ENCODE measurements at regions not wholly inside any gene's neighbourhood (a gene's known extent, or its start where the extent isn't known, plus 50 kb on each side); places are given as distances from the start of the nearest gene placed in this dataset.

DNA sequence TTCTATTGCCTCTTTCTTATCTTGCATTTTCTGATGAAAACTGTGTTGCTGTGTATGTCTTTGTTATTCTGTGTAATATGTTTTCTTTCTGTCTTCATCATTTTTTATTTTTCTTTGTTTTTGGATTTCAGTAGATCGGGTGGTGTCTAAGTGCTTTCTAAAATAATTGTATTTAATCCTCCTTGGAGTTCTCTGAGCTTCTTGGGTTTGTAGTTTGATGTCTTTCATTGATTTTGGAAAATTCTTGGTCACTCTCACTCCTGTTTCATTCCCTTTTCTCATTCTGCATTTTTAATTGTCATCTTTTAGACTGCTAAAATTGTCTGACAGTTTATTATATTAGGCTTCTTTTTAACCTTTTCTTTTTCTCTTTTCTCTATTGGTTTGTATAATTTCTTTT is 560.5 kb downstream of the IRX1 start:
- DNase-seq (ENCODE audit: low read depth, low spot score) = no peak
- no peak for TF ChIP-seq CTCF (IDR thresholded peaks at IDR 0.05; ENCODE audit: insufficient read depth, low read length, missing control alignments)
- H3K4me3 ChIP-seq (ENCODE audit: low read depth, low read length) = no peak overlapping the region
- POLR2A ChIA-PET = no interaction called here
- CTCF ChIA-PET = no interaction called here

DNA sequence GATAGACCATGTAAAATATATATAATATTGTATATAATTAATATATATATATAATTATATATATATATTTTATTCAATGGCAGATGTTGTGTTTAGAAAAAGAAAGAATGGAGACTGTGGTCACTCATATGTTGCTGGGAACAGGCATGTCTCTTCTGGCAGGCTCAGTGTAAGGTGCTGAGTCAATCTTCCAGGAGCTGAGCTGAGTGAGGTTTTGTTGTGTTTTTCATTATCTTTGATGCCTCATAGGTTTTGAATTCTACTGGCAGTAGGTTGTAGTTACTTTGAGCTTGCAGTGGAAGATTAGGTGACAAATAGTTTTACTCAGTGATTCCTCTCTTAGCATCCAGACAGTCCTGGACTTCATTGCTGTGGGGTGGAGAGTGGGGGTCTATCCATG is 561.3 kb downstream of the IRX1 start:
- CTCF ChIA-PET = no interaction called here
- no peak for TF ChIP-seq CTCF (IDR thresholded peaks at IDR 0.05; ENCODE audit: insufficient read depth, low read length, missing control alignments)
- DNase-seq (ENCODE audit: low read depth, low spot score) = no peak
- POLR2A ChIA-PET = no interaction called here
- H3K4me3 ChIP-seq (ENCODE audit: low read depth, low read length) = no peak overlapping the region

DNA sequence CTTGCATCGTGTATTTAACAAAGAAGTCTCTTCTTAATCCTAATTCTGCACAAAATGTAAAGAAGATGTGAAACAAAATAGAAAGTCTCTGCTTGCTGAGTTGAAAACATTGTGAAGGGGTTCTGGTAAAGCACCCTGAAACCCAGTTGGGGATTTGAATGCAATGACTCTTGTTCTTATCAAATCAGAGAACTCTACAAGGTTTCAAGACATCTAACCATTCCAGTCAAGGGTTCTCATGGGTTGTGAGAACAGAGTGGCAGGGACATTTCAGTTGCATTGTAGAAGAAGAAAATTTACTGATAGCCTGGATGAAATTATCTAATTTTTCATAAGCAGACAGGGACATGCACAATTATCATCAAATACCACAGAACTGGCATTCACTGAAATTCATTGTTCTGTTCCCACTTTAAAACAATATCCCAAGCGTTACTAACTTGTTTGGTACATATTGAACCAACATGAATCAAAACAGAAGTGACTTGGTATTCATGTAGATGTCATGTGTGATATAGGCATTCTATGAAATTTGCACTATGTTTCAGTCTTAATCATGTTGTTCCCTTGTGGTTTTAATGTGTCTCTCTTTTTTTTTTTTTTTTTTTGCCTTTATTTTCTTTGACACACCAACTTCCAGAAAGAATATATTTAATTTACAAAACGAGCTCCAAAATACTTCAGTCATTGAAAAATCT is 563.3 kb downstream of the IRX1 start:
- CTCF ChIA-PET = no interaction called here

GRCh38 chr5:4159681-4160080 is 564.0 kb downstream of the IRX1 start:
- CTCF ChIA-PET = no interaction called here
- no peak for DNase-seq (ENCODE audit: low read depth, low spot score)
- POLR2A ChIA-PET = no interaction called here
- TF ChIP-seq CTCF (IDR thresholded peaks at IDR 0.05; ENCODE audit: insufficient read depth, low read length, missing control alignments) = no peak
- H3K4me3 ChIP-seq (ENCODE audit: low read depth, low read length) = no peak overlapping the region

More for the DNA sequence above, 563.3 kb downstream of the IRX1 start:
- POLR2A ChIA-PET = no interaction called here
- H3K4me3 ChIP-seq (ENCODE audit: low read depth, low read length) = no peak overlapping the region
- no peak for DNase-seq (ENCODE audit: low read depth, low spot score)
- no peak for TF ChIP-seq CTCF (IDR thresholded peaks at IDR 0.05; ENCODE audit: insufficient read depth, low read length, missing control alignments)

DNA sequence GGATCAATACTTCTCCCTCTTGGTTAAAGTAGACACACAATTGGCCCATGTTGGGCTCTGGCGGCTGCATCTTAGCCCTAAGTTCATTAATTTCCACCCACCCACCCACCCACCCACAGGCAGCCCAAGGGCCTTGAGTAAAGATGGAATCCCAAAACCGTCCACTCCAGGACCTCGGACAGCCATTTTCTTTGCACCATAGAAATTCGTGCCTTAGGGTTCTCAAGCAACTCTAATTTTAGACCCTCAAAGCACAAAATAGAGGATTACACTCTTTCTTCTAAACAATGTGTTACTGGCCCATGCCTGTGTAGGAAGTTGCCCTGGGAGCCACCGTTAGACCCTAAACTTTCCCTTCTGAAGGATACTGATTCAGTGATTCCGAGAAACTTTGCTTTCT is 568.5 kb downstream of the IRX1 start:
- H3K4me3 ChIP-seq (ENCODE audit: low read depth, low read length) = no peak overlapping the region
- POLR2A ChIA-PET = no interaction called here
- CTCF ChIA-PET = no interaction called here
- no peak for DNase-seq (ENCODE audit: low read depth, low spot score)
- TF ChIP-seq CTCF (IDR thresholded peaks at IDR 0.05; ENCODE audit: insufficient read depth, low read length, missing control alignments) = no peak

GRCh38 chr5:4180703-4181102 is 585.1 kb downstream of the IRX1 start:
- no peak overlapping the region for H3K4me3 ChIP-seq (ENCODE audit: low read depth, low read length)
- CTCF ChIA-PET = no interaction called here
- POLR2A ChIA-PET = no interaction called here
- TF ChIP-seq CTCF (IDR thresholded peaks at IDR 0.05; ENCODE audit: insufficient read depth, low read length, missing control alignments) = no peak
- no peak for DNase-seq (ENCODE audit: low read depth, low spot score)
